ENCODE measurements at regions not wholly inside any gene's neighbourhood (a gene's known extent, or its start where the extent isn't known, plus 50 kb on each side); places are given as distances from the start of the nearest gene placed in this dataset.
"Not testable (repeated sequence)": the region's sequence is repeated elsewhere in the genome, so short reads cannot be mapped to it uniquely, and the experiment has no call there.

DNA sequence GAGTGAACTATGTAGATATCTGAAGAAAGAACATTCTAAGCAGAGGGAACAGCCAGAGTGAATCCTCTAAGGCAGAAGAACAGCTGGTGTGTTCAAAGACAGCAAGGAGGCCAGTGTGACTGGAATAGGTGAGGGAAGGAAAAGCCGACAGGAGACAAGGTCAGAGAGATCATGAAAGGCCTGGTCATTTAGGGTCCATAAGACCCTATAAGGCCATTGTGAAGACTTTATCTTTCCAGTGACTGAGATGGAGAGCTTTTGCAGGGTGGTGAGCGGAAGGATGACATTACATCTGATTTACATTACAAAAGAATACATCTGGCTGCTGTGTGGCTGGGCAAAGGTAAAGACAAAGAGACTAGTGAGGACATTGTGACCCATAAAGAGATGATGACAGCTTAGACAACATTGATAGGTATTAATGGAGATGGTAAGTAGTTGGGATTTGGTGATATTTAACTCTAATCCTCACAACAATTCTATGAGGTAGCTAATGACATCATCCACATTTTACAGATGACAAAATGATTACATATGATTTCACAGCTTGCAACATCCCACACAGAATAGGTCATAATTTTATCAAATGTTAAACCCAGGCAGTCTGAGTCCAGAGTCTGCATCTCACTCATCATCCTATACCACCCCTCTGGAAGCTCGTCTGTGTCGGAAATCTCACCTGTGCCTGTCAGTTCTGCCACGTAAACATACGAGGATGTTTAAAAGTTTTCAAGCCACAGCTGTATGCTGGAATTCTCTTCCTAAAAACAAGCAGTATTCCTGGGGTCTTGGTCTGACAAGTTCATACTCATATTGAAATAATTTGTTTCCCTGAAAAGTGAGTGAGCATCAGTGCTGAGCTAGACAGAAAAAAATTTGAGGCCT is 70.2 kb upstream of the PIK3R4 start:
- Histone ChIP-seq H3K9me3 (ENCODE audit: low read depth) (no peaks in the 10 kb centered on the region), H4K20me1 (ENCODE audit: insufficient read depth) (no peaks in the 10 kb centered on the region), H3K79me2 (ENCODE audit: insufficient read depth) (no peaks in the 10 kb centered on the region), H3K4me2 (ENCODE audit: unreplicated experiment) (no peak overlapping the region), H2AFZ (no peak overlapping the region), H3K4me3 (no peak overlapping the region), H3K9me2 (ENCODE audit: insufficient read depth) (no peaks in the 10 kb centered on the region), H3K36me3 (ENCODE audit: low read depth) (no peaks in the 10 kb centered on the region), H3F3A (ENCODE audit: insufficient read depth) (no peaks in the 10 kb centered on the region), H3K27ac (no peak overlapping the region), H3K27me3 (replicated peaks; ENCODE audit: insufficient read depth) (no peaks in the 10 kb centered on the region), H3K4me1 (ENCODE audit: insufficient read depth) (no peaks in the 10 kb centered on the region), H3K9ac (no peak overlapping the region)
- TF ChIP-seq EZH2 (IDR thresholded peaks at IDR 0.05; ENCODE audit: insufficient read depth, poor library complexity, severe bottlenecking), result no peak
- in situ Hi-C loops (cut with MboI), result no loop called here
- 75 to 79% methylated on average over 6 of the region's 6 CpGs for WGBS, 2 experiments (ENCODE audit: low coverage in 1 of 2, low lambda C conversion rate in 2 of 2, missing lambda C conversion rate in 2 of 2)
- DNase-seq, result no peak

GRCh38 chr3:130818066-130818465 is 71.4 kb upstream of the PIK3R4 start:
- H3K27ac ChIP-seq; H3K9ac ChIP-seq; H3K36me3 ChIP-seq (ENCODE audit: low read depth); H3F3A ChIP-seq (ENCODE audit: insufficient read depth); H3K4me3 ChIP-seq; H4K20me1 ChIP-seq (ENCODE audit: insufficient read depth); H3K27me3 ChIP-seq (replicated peaks; ENCODE audit: insufficient read depth); H3K9me2 ChIP-seq (ENCODE audit: insufficient read depth); DNase-seq; H3K9me3 ChIP-seq (ENCODE audit: low read depth); in situ Hi-C loops (cut with MboI); H3K4me2 ChIP-seq (ENCODE audit: unreplicated experiment); H3K79me2 ChIP-seq (ENCODE audit: insufficient read depth); H2AFZ ChIP-seq; H3K4me1 ChIP-seq (ENCODE audit: insufficient read depth): not testable (repeated sequence)
- 83 to 90% methylated on average over 3 of the region's 3 CpGs for WGBS, 2 experiments (ENCODE audit: low coverage in 1 of 2, low lambda C conversion rate in 2 of 2, missing lambda C conversion rate in 2 of 2)

- TF ChIP-seq EZH2 (IDR thresholded peaks at IDR 0.05; ENCODE audit: insufficient read depth, poor library complexity, severe bottlenecking) (no peak), EZH2phosphoT487 (IDR thresholded peaks at IDR 0.05; ENCODE audit: insufficient read depth, low read depth) (no peak)
- in situ Hi-C loops (cut with MboI), result no loop called here
- Histone ChIP-seq H3K9ac (no peak overlapping the region), H3K36me3 (ENCODE audit: low read depth) (no peaks in the 10 kb centered on the region), H3K27ac (no peak overlapping the region), H3K27me3 (replicated peaks; ENCODE audit: insufficient read depth) (0 out of 2 replicates have a peak, but pooled peaks cover 9% of the 10 kb centered on the region), H3K4me3 (no peak overlapping the region), H3K9me3 (ENCODE audit: low read depth) (no peaks in the 10 kb centered on the region), H3F3A (ENCODE audit: insufficient read depth) (no peaks in the 10 kb centered on the region), H3K4me1 (ENCODE audit: insufficient read depth) (no peaks in the 10 kb centered on the region), H3K9me2 (ENCODE audit: insufficient read depth) (no peaks in the 10 kb centered on the region), H3K4me2 (ENCODE audit: unreplicated experiment) (no peak overlapping the region), H2AFZ (no peak overlapping the region), H4K20me1 (ENCODE audit: insufficient read depth) (no peaks in the 10 kb centered on the region), H3K79me2 (ENCODE audit: insufficient read depth) (no peaks in the 10 kb centered on the region)
- 2 to 4% methylated on average over 2 of the region's 2 CpGs for WGBS, 2 experiments (ENCODE audit: low coverage in 1 of 2, low lambda C conversion rate in 2 of 2, missing lambda C conversion rate in 2 of 2)
- peak; percentile 84 for DNase-seq
These were observed 72.9 kb upstream of the ATP2C1 start for GRCh38 chr3:130820976-130821375.

GRCh38 chr3:130821806-130822205 is 72.1 kb upstream of the ATP2C1 start:
- Histone ChIP-seq H3K4me2 (ENCODE audit: unreplicated experiment) (no peak overlapping the region), H3K36me3 (ENCODE audit: low read depth) (no peaks in the 10 kb centered on the region), H3K4me3 (no peak overlapping the region), H3K9me2 (ENCODE audit: insufficient read depth) (no peaks in the 10 kb centered on the region), H3K4me1 (ENCODE audit: insufficient read depth) (no peaks in the 10 kb centered on the region), H3K27ac (no peak overlapping the region), H3K79me2 (ENCODE audit: insufficient read depth) (no peaks in the 10 kb centered on the region), H2AFZ (no peak overlapping the region), H3K27me3 (replicated peaks; ENCODE audit: insufficient read depth) (0 out of 2 replicates have a peak, but pooled peaks cover 9% of the 10 kb centered on the region), H3K9me3 (ENCODE audit: low read depth) (no peaks in the 10 kb centered on the region), H3K9ac (no peak overlapping the region), H4K20me1 (ENCODE audit: insufficient read depth) (no peaks in the 10 kb centered on the region), H3F3A (ENCODE audit: insufficient read depth) (no peaks in the 10 kb centered on the region)
- in situ Hi-C loops (cut with MboI), result no loop called here
- TF ChIP-seq EZH2 (IDR thresholded peaks at IDR 0.05; ENCODE audit: insufficient read depth, poor library complexity, severe bottlenecking), result no peak
- no peak for TF ChIP-seq EZH2phosphoT487 (IDR thresholded peaks at IDR 0.05; ENCODE audit: insufficient read depth, low read depth)
- no peak for DNase-seq
- 40% methylated on average over 1 of the region's 1 CpG for WGBS, 2 experiments (ENCODE audit: low coverage in 1 of 2, low lambda C conversion rate in 2 of 2, missing lambda C conversion rate in 2 of 2)
